NT2/D1 (cell line): ENCODE measurements at regions not wholly inside any gene's neighbourhood (a gene's known extent, or its start where the extent isn't known, plus 50 kb on each side); places are given as distances from the start of the nearest gene placed in this dataset.

Source experiments
- YY1 ChIP-seq: IDR thresholded peaks from 2 replicates; pipeline ENCODE4 v1.6.1; 2011; ENCODE audit not compliant: insufficient read length, insufficient read depth
- ZNF274 ChIP-seq: IDR thresholded peaks from 2 replicates; pipeline ENCODE4 v1.6.1; 2011; ENCODE audit warnings: mild to moderate bottlenecking, low read depth, low read length

DNA sequence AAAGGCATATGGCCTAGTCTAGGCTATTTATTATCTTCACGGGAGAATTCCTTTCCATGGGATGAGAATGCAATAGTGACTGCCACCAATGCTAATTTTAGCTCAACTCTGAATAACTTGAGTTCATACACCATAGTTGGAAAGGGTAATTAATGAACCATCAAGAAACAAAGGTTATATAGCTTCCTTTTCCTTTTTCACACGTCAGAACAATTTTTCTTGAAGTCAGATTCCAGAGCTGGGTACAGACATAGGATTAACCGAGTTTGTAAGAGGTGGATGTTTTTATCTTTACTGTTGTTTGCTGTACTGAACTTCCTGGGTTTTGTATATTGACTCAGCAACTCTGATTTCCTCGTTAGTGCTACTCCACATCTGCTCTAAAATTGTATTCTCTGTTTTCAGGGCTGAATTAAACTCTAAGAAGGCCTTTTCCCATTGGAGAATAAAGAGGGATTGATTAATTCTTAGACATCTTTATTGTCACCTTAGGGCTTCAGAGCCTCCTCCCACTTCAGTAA is 262.0 kb downstream of the NUF2 start:
- TF ChIP-seq ZNF274 (no peak), YY1 (no peak)
